ENCODE measurements at regions not wholly inside any gene's neighbourhood (a gene's known extent, or its start where the extent isn't known, plus 50 kb on each side); places are given as distances from the start of the nearest gene placed in this dataset.

- TF ChIP-seq FOXP2 (optimal IDR thresholded peaks at IDR 0.05; ENCODE audit: control extremely low read depth, extremely low read length, insufficient read depth): no peak
- peak; percentile 36; the same call in 1 of the 2 replicates for TF ChIP-seq POLR2AphosphoS5 (IDR thresholded peaks at IDR 0.05; ENCODE audit: borderline replicate concordance, low read depth, low read length)
- no peak for TF ChIP-seq EZH2 (IDR thresholded peaks at IDR 0.05)
These were observed 171.2 kb downstream of the SEMA6D start for GRCh38 chr15:47888385-47889100.
